ENCODE measurements at regions not wholly inside any gene's neighbourhood (a gene's known extent, or its start where the extent isn't known, plus 50 kb on each side); places are given as distances from the start of the nearest gene placed in this dataset.

DNA sequence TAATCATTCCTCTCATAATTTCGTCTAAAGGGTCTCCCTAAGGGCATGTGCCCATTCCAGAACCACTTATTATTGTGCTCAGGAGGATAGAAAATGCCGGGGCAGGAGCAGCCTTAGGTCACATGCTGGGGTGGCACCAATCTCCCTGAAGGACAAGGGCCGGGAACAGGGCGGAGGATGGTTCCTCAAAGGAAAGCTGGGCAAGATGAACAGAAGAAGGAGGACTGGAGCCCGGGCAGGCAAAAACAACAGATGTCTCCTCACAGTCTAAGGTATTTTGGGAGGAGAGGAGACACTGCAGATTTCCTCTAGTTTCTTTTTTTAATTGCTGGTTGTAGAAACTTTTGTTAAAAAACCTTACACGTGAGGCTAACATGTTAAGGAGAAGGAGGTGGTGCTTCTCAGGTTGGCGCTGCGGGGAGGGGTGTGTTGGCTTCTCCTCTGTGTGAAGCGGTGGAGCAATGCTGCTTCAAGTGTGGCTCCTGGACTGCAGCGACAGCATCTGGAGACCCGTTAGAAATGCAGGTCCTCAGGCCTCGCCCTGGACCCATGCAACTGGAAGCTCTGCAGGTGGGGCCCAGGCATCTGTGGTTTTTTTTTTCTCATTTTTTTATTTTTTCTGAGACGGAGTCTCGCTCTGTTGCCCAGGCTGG is 164.8 kb downstream of the AACS start:
- Histone ChIP-seq H3K4me3 (ENCODE audit: low read length) (no peak overlapping the region), H3K27ac (ENCODE audit: low read length) (no peak overlapping the region), H3K27me3 (ENCODE audit: low read length) (no peaks in the 10 kb centered on the region), H3K9ac (ENCODE audit: low read length) (no peak overlapping the region), H3K9me2 (replicated peaks; ENCODE audit: insufficient read depth, low read length) (no peaks in the 10 kb centered on the region), H3K36me3 (ENCODE audit: insufficient read depth, low read length) (no peaks in the 10 kb centered on the region), H3K4me1 (ENCODE audit: low read length) (no peaks in the 10 kb centered on the region), H2AFZ (ENCODE audit: low read length) (no peak overlapping the region), H3K9me3 (ENCODE audit: low read length) (no peaks in the 10 kb centered on the region), H3K4me2 (ENCODE audit: low read depth, low read length, poor library complexity, severe bottlenecking) (no peak overlapping the region), H4K20me1 (ENCODE audit: insufficient read depth, low read depth, low read length) (no peaks in the 10 kb centered on the region), H3K79me2 (ENCODE audit: low read length) (no peaks in the 10 kb centered on the region)
- no peak for DNase-seq

DNA sequence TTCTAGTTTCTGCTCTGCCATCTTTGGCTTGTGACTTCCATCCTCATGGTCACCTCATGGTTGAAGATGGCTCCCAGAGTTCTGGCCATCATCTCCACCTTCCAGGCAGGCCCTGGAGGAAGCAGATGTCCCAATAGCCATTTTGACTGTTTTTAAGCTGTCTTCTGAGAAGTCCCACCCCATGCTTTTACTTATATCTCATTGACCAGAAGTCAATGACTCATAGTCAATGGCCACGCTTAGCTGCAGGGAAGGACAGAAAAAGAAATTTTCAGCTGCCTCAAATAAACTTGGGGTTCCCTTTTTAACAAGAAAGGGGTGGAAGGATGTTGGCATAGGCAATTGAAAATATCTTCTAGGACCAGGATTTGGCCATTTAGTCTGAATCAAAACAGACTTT is 168.1 kb downstream of the AACS start:
- Histone ChIP-seq H3K9me2 (replicated peaks; ENCODE audit: insufficient read depth, low read length) (no peaks in the 10 kb centered on the region), H3K36me3 (ENCODE audit: insufficient read depth, low read length) (no peaks in the 10 kb centered on the region), H3K27me3 (ENCODE audit: low read length) (no peaks in the 10 kb centered on the region), H3K4me3 (ENCODE audit: low read length) (no peak overlapping the region), H3K9ac (ENCODE audit: low read length) (no peak overlapping the region), H4K20me1 (ENCODE audit: insufficient read depth, low read depth, low read length) (no peaks in the 10 kb centered on the region; the same call in 1 of the 2 replicates), H3K79me2 (ENCODE audit: low read length) (no peaks in the 10 kb centered on the region), H3K27ac (ENCODE audit: low read length) (no peak overlapping the region), H3K9me3 (ENCODE audit: low read length) (no peaks in the 10 kb centered on the region), H3K4me1 (ENCODE audit: low read length) (no peaks in the 10 kb centered on the region), H2AFZ (ENCODE audit: low read length) (no peak overlapping the region), H3K4me2 (ENCODE audit: low read depth, low read length, poor library complexity, severe bottlenecking) (no peak overlapping the region)
- no peak for DNase-seq

DNA sequence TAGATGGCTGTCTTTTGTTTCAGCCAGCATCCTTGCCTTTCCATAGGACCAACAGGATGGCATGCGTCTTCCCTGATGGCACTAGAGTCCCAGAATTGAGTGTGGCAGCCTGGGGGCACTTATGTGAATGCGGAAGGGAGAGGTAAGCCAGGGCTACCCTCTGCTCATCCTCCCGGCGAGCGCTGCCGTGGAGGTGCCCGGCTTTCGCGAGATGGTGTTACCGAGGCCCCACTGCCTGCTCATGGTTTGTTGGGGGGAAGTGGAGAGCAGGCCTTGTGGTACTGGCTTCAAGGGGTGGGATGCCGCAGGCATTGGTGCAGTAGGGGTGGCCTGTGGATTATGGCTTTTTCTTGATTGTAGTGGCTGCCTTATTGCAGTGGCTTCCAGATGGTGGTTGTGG is 174.3 kb downstream of the AACS start:
- DNase-seq, result no peak
- Histone ChIP-seq H3K79me2 (ENCODE audit: low read length) (no peaks in the 10 kb centered on the region), H3K4me1 (ENCODE audit: low read length) (peaks cover 21% of the 10 kb centered on the region), H3K27ac (ENCODE audit: low read length) (no peak overlapping the region), H3K9ac (ENCODE audit: low read length) (no peak overlapping the region), H3K4me3 (ENCODE audit: low read length) (no peak overlapping the region), H3K9me3 (ENCODE audit: low read length) (no peaks in the 10 kb centered on the region), H4K20me1 (ENCODE audit: insufficient read depth, low read depth, low read length) (no peaks in the 10 kb centered on the region; the same call in 1 of the 2 replicates), H2AFZ (ENCODE audit: low read length) (no peak overlapping the region), H3K4me2 (ENCODE audit: low read depth, low read length, poor library complexity, severe bottlenecking) (no peak overlapping the region), H3K36me3 (ENCODE audit: insufficient read depth, low read length) (no peaks in the 10 kb centered on the region), H3K9me2 (replicated peaks; ENCODE audit: insufficient read depth, low read length) (no peaks in the 10 kb centered on the region), H3K27me3 (ENCODE audit: low read length) (no peaks in the 10 kb centered on the region)

DNA sequence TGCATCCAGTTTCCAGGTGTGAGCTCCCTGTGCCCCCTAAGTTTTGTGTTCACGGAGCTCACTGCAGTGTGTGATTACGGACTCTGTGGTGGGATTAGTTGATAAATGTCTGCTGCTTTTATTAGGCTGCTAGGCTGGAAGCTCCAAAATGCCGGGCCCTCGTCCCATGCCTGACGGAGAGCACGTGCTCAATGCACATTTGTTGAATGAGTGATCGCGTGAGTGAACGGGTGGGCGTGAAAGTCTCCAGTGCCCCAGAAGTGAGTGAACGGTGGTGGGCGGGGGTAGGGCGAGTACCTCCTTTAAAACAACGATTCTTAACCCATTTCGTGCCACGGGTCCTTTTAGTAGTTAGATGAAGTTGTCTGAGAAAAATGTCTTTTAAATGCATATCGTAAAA is 175.5 kb downstream of the AACS start:
- H3K36me3 ChIP-seq (ENCODE audit: insufficient read depth, low read length), result no peaks in the 10 kb centered on the region
- H4K20me1 ChIP-seq (ENCODE audit: insufficient read depth, low read depth, low read length), result no peaks in the 10 kb centered on the region; the same call in 1 of the 2 replicates
- H3K27me3 ChIP-seq (ENCODE audit: low read length), result no peaks in the 10 kb centered on the region
- no peaks in the 10 kb centered on the region for H3K9me2 ChIP-seq (replicated peaks; ENCODE audit: insufficient read depth, low read length)
- no peak overlapping the region for H2AFZ ChIP-seq (ENCODE audit: low read length)
- H3K9ac ChIP-seq (ENCODE audit: low read length), result no peak overlapping the region
- no peak for DNase-seq
- H3K4me2 ChIP-seq (ENCODE audit: low read depth, low read length, poor library complexity, severe bottlenecking), result no peak overlapping the region
- H3K4me1 ChIP-seq (ENCODE audit: low read length), result peaks cover 27% of the 10 kb centered on the region
- no peak overlapping the region for H3K27ac ChIP-seq (ENCODE audit: low read length)
- H3K4me3 ChIP-seq (ENCODE audit: low read length), result no peak overlapping the region
- H3K9me3 ChIP-seq (ENCODE audit: low read length), result no peaks in the 10 kb centered on the region
- H3K79me2 ChIP-seq (ENCODE audit: low read length), result no peaks in the 10 kb centered on the region

DNA sequence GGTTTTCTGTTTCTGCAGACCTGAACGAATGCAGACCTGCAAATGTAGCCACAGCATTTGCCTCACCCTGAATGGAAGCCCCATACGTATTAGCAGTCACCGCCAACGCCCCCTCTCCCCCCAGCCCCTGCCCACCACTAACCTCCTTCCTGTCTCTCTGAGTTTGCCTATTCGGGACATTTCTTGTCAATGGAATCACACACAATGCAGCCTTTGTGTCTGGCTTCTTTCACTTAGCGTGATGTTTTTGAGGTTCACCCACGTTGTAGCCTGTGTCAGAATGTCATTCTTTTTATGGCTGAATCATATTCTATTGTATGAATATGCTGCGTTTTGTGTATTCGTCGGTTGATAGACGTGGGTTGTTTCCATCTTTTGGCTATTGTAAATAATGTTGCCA is 178.6 kb downstream of the AACS start:
- no peak overlapping the region for H3K4me3 ChIP-seq (ENCODE audit: low read length)
- no peak overlapping the region for H2AFZ ChIP-seq (ENCODE audit: low read length)
- no peaks in the 10 kb centered on the region for H4K20me1 ChIP-seq (ENCODE audit: insufficient read depth, low read depth, low read length)
- no peak overlapping the region for H3K4me2 ChIP-seq (ENCODE audit: low read depth, low read length, poor library complexity, severe bottlenecking)
- H3K27me3 ChIP-seq (ENCODE audit: low read length), result no peaks in the 10 kb centered on the region
- H3K27ac ChIP-seq (ENCODE audit: low read length), result no peak overlapping the region
- no peaks in the 10 kb centered on the region for H3K9me2 ChIP-seq (replicated peaks; ENCODE audit: insufficient read depth, low read length)
- H3K4me1 ChIP-seq (ENCODE audit: low read length), result peaks cover 38% of the 10 kb centered on the region
- H3K79me2 ChIP-seq (ENCODE audit: low read length), result no peaks in the 10 kb centered on the region
- H3K9me3 ChIP-seq (ENCODE audit: low read length), result peaks cover 3% of the 10 kb centered on the region; the same call in 1 of the 2 replicates
- H3K9ac ChIP-seq (ENCODE audit: low read length), result no peak overlapping the region
- no peak for DNase-seq
- H3K36me3 ChIP-seq (ENCODE audit: insufficient read depth, low read length), result no peaks in the 10 kb centered on the region

DNA sequence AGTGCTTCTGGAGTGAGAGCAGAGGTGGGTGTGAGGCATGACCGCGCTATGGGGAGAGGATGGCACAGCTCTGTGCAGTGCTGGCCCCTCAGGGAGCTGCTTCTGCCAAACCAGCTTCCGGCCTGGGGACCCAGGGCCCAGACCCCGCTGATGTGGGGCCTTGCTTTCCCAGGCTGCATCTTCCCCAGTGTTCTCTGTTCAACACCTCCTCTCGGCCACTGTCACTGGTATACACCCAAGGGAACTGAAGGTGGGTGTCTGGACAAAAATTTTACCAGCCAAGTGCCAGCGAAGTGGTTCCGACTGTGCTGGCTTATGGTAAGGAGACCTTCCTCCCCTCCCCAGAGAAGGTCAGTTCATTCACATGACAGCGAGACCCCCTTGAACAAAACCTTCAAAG is 179.1 kb downstream of the AACS start:
- H3K36me3 ChIP-seq (ENCODE audit: insufficient read depth, low read length), result no peaks in the 10 kb centered on the region
- H3K4me1 ChIP-seq (ENCODE audit: low read length), result peaks cover 44% of the 10 kb centered on the region
- H3K4me2 ChIP-seq (ENCODE audit: low read depth, low read length, poor library complexity, severe bottlenecking), result no peak overlapping the region
- H3K9ac ChIP-seq (ENCODE audit: low read length), result no peak overlapping the region
- peaks cover 3% of the 10 kb centered on the region; the same call in 1 of the 2 replicates for H3K9me3 ChIP-seq (ENCODE audit: low read length)
- no peak overlapping the region for H3K4me3 ChIP-seq (ENCODE audit: low read length)
- DNase-seq, result no peak
- H3K27me3 ChIP-seq (ENCODE audit: low read length), result no peaks in the 10 kb centered on the region
- H2AFZ ChIP-seq (ENCODE audit: low read length), result no peak overlapping the region
- no peak overlapping the region for H3K27ac ChIP-seq (ENCODE audit: low read length)
- H3K9me2 ChIP-seq (replicated peaks; ENCODE audit: insufficient read depth, low read length), result no peaks in the 10 kb centered on the region
- no peaks in the 10 kb centered on the region for H3K79me2 ChIP-seq (ENCODE audit: low read length)
- H4K20me1 ChIP-seq (ENCODE audit: insufficient read depth, low read depth, low read length), result no peaks in the 10 kb centered on the region

DNA sequence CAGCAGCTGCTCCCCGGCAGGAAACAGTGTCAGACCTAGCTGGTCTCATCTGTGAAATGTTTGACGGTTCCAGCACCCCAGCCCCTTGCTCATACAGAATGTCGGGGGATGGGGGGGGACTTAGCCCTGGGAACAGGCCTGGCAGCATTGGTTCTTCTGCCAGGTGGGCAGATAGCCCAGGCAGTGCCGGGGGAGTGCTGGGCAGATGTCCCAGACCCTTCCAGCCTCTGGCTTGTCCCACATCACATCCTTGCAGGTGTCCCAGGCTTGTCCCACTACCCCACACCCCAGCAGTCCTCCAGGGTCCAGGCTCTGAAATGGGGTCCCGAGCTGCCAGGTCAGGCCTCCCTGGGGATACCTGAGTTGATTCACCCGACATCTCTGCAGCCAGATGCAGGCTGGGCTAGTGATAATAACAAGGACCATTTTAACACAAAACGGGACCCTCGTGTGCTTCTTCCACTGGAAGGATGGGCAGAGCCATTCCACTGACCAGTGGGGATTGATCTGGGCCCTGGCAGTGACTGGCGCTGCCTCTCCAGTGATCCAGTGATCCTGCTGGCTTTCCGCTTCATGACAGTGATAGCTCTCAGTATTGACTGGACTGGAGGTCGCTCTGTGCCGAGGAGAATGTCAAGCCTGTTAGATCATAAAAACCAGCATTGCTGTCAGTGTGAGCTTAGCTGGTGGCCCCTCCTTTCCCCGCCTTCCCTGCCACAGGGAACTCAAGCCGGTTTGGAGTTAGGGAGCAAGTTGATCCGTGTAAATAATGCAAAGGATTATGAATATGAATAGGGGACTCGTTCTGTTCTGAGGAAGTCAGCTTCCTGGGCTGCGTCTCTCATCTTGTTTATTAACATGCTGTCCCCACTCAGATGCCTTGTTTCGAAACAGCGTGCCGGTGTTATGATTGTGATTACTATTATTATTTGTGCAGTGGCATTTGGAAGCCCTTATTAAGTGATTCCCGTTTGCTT is 180.6 kb downstream of the AACS start:
- no peak overlapping the region for H2AFZ ChIP-seq (ENCODE audit: low read length)

DNA sequence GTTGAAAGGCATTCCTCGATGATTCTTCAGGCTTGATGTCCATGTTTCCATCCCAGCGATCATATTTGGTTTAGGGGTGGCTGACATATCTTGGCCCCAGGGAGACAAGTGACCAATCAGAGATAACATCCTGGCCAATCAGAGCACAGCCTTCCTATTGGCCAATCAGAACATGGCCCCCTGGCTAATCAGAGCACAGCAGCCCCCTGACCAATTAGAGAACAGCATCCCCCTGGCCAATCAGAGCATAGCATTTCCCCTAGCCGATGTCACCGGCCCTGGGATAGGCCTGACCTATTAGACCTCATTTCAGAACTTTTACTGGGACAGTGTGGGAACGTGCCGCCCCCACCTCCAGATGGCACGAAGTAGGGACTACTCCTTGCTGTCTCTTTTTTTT is 182.2 kb downstream of the AACS start:
- H3K4me2 ChIP-seq (ENCODE audit: low read depth, low read length, poor library complexity, severe bottlenecking), result no peak overlapping the region
- no peaks in the 10 kb centered on the region for H3K36me3 ChIP-seq (ENCODE audit: insufficient read depth, low read length)
- no peak overlapping the region for H3K4me3 ChIP-seq (ENCODE audit: low read length)
- H3K27ac ChIP-seq (ENCODE audit: low read length), result no peak overlapping the region
- H3K9me2 ChIP-seq (replicated peaks; ENCODE audit: insufficient read depth, low read length), result no peaks in the 10 kb centered on the region
- peak; percentile 66 for DNase-seq
- H3K9ac ChIP-seq (ENCODE audit: low read length), result no peak overlapping the region
- no peaks in the 10 kb centered on the region for H4K20me1 ChIP-seq (ENCODE audit: insufficient read depth, low read depth, low read length)
- H3K9me3 ChIP-seq (ENCODE audit: low read length), result peaks cover 3% of the 10 kb centered on the region; the same call in 1 of the 2 replicates
- no peaks in the 10 kb centered on the region; the same call in 1 of the 2 replicates for H3K27me3 ChIP-seq (ENCODE audit: low read length)
- H3K4me1 ChIP-seq (ENCODE audit: low read length), result peaks cover 62% of the 10 kb centered on the region
- no peak overlapping the region for H2AFZ ChIP-seq (ENCODE audit: low read length)
- H3K79me2 ChIP-seq (ENCODE audit: low read length), result no peaks in the 10 kb centered on the region

More for the DNA sequence above, 180.6 kb downstream of the AACS start:
- peaks cover 53% of the 10 kb centered on the region for H3K4me1 ChIP-seq (ENCODE audit: low read length)
- DNase-seq, result no peak
- no peak overlapping the region for H3K4me2 ChIP-seq (ENCODE audit: low read depth, low read length, poor library complexity, severe bottlenecking)
- no peaks in the 10 kb centered on the region for H3K79me2 ChIP-seq (ENCODE audit: low read length)
- H3K9me3 ChIP-seq (ENCODE audit: low read length), result peaks cover 3% of the 10 kb centered on the region; the same call in 1 of the 2 replicates
- no peak overlapping the region for H3K9ac ChIP-seq (ENCODE audit: low read length)
- no peaks in the 10 kb centered on the region for H4K20me1 ChIP-seq (ENCODE audit: insufficient read depth, low read depth, low read length)
- H3K27me3 ChIP-seq (ENCODE audit: low read length), result no peaks in the 10 kb centered on the region
- no peak overlapping the region for H3K27ac ChIP-seq (ENCODE audit: low read length)
- H3K9me2 ChIP-seq (replicated peaks; ENCODE audit: insufficient read depth, low read length), result no peaks in the 10 kb centered on the region
- H3K4me3 ChIP-seq (ENCODE audit: low read length), result no peak overlapping the region
- H3K36me3 ChIP-seq (ENCODE audit: insufficient read depth, low read length), result no peaks in the 10 kb centered on the region
